Heart left ventricle (tissue), 13 donors: ENCODE measurements at regions not wholly inside any gene's neighbourhood (a gene's known extent, or its start where the extent isn't known, plus 50 kb on each side); places are given as distances from the start of the nearest gene placed in this dataset.

Experiments used
- CTCF ChIP-seq, 12 donors: fragments of 200-600 bp; sonication (generic) in 4 of 12; IDR thresholded peaks; one replicate each; pipeline versions ENCODE4 v1.5.0 to v1.8.0; 2018 to 2022; ENCODE audit warnings: antibody characterized with exemption in 12 of 12, mild to moderate bottlenecking in 5 of 12
- POLR2A ChIP-seq, 2 donors: fragments of 450-650 bp; IDR thresholded peaks; one replicate each; pipeline ENCODE4 v1.6.1; 2017; ENCODE audit warnings: antibody characterized with exemption in 2 of 2, mild to moderate bottlenecking in 2 of 2, moderate library complexity in 2 of 2
- donor health status: ischemic (EF 13 %, LVEDD 7.1; RV severe dilation, severe dysfunction).
- donor health status: DM: no; HTN: yes; CAD: no.
- donor health status: DM: no; HTN: no; CAD: no.
- donor health status: ischemic (EF 25% LVEDD 6.9; RV normal size, moderate dysfunction).
- donor health status: ischemic (EF 25% LVEDD 5.7; RV mildly dilated, moderate dysfunction).
- donor health status: ischemic (EF 35%, LVEDD 5.7; RV mildly dilated, moderate dysfunction).
- donor health status: nonischemic (EF 11% LVEDD 7.7; RV severe dilation, severe dysfunction).
- donor health status: DM: yes; HTN: yes; CAD: no.
- donor health status: PGD.
- donor health status: ischemic (EF 29% LVEDD 5.4; RV normal size, mild dysfunction).
- donor health status: nonischemic (EF 23%, LVEDD 6.1; RV moderate dilation, normal function).

DNA sequence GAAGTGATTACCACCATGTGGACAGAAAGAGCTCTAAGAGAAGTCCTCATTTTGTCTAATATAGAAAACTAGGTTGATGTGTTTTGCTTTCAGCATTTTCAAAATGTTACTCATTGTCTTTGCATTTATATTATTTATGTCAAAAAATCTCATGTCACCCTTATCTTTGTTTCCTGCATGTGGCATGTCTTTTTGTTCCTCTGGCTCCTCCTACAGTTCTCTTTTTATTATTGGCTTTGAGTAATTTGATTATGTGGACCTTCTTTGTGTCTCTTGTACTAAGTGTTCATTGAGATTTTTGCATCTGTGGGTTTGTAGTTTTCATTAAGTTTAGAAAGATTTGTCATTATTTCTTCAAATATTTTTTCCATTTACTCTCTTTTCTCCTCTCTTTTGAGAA lies 58.8 kb downstream of the GNG10 start:
- peak in 1 of 12 donors; percentile 9 for TF ChIP-seq CTCF (IDR thresholded peaks at IDR 0.05)
- TF ChIP-seq POLR2A (IDR thresholded peaks at IDR 0.05), result no peak
